ENCODE measurements at regions not wholly inside any gene's neighbourhood (a gene's known extent, or its start where the extent isn't known, plus 50 kb on each side); places are given as distances from the start of the nearest gene placed in this dataset.

DNA sequence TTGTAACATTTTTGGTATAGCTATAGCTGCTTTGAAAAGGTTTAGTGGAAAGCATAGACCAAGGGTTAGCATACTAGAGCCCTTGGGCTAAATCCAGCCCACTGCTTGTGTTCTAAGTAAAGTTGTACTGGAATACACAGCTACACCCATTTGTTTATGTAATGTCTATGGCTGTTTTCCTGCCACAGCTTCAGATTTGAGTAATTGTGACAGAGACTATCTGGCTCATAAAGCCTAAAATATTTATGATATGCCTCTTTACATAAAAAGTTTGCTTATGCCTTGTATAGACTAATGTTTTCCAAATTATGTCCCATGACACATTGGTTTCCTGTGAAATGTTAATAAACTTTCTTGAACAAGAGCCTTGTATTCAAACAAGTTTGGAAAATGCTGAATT, 234.8 kb upstream of the ATP2B1 start:
- DNase-seq = no peak

DNA sequence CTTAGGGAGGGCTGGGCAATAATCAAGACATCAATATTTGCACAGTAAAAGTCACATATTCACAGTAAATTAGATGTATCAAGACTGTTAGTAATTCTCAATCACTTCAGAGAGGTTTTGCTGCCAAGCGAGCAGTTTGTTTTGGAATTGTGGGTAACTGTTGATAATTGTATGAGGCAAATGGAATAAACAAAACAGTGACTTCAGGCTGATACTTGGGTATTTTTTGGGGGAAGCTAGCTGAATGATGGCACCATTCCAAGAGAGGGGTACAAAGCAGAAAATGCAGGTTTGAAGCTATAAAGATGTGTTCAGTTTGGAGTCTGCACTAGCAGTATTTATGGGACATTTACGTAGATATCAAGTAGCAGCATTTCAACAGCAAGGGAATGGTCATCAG, 232.8 kb upstream of the ATP2B1 start:
- DNase-seq = no peak

DNA sequence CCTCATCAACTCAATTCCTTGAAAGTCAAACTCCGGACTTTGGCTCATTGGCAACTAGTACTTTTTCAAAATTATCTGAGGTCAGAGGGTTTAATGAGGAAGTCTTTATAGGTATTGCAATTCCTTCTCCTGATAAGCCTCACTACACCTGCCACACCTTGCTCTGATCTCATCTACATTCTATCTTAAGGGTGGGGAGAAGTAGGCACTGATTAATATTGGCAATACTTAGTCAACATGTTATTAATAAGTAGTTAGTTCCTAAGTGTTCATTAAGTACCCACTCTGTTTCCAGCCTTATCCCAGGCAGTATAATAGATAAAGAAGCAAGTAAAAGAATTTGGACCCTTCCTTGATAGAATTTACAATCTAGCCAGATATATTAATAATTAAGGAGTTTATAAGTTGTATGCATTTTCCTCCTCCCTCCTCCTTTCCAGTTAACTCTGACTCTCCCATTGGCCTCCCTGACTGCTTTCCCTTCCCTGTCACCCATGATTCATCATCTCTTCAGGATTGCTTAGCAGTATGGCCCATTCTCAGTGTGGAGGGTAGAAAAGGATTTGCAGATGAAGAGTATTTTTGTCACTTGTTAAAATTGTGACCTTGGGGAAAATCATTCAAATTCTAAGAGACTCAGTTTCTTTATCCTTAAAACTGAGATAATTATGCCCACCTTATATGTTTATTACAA, 231.0 kb upstream of the ATP2B1 start:
- DNase-seq = no peak

DNA sequence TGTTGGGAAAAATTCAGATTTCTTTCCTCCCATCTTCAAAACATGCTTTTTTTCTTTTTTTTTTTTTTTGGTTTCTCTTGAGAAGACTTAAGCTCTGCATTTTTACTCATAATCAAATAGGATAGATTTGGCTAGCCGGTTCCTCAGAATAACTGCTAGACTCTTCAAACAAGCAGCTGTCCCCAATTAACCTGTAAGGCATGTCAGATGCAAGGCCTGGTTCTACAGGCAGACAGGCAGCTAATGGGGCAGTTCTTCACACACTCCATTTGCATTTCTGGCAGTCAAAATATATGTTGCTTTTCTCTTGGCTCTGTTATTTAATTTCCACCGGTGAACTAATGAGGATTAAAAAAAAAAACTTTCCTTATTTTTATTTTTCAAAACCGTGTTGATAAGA, 228.0 kb upstream of the ATP2B1 start:
- DNase-seq = no peak

DNA sequence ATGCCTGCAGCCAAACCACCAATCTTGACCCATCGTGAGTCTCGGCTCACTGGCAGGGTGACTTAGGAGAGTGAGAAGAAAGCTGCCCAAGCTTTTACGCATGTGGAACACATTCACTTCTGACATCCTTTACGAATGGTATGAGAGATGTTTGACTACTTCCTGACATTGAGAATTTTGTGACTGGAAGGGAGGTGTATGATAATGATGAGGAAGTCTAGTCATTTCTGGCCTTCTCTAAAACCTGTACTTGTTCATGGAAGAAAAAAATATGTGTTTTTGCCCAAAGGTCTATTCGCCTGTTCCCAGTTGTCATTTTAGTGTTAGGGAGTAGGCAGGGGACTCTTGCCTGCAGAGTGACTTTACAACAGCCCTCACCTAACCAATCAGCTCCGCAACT, 227.2 kb upstream of the ATP2B1 start:
- no peak for DNase-seq

DNA sequence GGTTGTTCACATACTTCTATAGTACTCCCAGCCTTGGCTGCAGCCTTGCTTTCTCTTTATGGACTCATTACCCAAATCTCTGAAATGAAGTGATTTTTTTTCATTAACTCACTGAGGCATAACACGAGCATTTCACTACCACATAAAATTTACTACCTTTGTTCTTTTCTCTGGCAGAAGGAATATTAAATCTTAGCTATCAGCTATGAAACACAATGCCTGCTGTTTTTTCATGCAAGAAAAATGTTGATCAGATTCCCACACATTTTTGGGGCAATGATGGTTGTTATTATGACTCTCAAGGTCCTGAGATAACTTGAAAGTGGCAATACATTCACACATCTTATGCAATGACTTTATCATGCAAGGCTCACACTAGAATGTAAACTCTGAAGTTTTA, 225.3 kb upstream of the ATP2B1 start:
- no peak for DNase-seq

DNA sequence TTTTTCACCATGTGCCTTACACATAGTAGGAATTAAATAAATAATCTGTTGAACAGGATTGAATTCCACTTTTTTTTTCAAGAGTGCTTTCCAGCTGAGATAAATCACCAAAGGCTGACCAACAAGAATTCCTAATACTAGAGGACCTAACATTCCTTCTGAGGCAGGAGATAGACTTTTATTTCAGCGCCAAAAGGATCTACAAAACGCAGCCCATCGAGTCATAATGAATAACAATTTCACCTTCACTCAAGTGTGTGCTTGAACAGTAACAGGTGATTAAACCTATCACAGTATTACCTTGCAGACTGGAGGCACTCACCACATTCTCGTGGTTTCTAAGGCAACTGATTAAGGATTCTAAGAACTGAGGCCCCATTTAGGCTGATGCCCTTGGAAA, 224.3 kb upstream of the ATP2B1 start:
- no peak for DNase-seq

DNA sequence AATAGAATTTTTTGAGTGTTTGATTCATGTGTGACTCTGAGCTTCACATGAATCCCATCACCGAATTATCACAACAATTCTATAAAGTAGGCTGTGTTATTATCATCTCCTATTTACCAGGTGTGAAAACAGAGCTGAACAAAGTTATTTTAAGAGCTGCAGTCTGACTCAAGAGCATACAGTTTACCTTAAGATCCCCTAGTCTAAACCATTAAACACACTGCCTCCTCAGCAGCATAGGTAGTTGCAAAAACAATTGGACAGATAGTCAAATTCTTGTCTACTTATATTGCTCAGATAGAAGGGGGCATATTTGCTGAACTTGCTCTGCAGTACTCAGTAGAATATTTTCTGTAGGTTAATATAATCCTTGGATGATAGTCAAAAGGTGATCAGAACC, 219.8 kb upstream of the ATP2B1 start:
- DNase-seq = no peak

DNA sequence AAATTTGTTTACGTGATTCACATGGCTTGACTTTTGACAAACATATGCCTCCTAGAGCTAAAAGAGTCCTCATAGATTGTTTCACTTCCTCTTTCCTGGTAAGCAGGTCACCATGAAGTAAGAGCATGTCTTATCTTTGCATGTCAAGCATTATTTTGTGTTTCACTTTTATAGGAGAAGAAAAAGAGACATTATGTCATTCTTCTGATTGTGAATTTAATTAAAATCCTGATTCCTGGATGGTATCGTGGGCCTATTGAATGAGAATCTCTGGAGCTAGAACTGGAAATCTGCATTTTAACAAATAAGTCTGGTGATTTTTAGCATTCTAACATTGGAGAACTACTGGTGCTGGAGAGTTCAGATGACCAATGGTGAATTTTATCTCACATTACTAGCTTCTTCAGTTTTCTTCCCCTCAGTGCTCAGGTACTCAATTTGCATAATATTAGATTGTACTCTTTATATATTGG, 218.6 kb upstream of the ATP2B1 start:
- no peak for DNase-seq

DNA sequence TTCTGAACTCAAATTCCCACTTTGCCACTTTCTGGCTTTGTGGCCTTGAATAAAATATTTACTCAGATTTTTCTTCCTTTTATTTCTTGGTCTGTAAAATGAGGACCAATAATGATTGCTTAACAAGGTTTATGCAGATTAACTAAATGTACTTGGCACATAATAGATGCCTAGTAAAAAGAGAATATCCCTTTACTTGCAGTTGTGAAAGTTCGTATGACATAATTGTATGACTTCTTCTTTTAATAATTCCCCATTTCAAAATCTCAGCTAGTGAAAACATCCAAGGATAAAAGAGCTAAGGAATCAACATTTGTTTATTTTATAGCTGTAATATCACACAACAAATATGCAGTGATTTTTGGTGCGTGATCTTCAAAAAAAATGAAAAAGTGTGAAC, 215.6 kb upstream of the ATP2B1 start:
- DNase-seq = no peak

DNA sequence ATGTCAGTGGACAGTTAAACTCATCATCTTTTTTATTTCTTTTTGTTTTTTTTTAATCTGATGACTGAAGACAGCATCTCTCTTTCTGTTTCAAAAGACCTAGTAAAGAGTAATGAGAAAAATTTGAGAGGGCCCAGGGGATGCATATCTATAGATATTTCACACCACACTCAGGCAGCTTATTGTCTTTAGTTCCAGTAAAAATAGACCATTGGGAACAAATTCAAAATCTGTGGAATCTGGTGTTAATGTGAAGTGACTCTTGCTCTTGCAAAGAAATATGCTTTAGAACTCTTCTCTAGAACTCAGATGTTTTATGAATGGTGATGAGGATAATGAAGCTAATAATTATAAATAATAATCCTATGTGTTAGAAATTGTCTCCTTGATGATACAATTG, 214.5 kb upstream of the ATP2B1 start:
- no peak for DNase-seq

DNA sequence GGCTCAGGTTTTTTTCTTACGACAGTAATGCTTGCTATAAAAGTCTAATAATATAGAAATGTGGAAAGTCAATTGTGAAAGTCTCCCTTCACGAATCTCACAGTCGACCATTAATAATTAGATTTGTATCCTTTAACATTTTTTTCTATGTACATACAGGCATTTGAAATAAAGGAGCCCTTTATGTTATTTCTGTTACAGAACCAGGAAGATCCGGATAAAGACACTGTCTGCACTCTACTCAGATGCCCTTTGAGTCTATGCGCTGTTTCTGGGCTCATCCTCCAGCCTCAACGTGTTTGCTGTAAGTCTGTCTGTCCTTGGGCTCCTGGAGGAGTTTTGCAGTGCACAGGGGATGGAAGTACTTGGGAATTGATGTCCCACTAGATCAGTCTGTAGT, 212.2 kb upstream of the ATP2B1 start:
- DNase-seq = no peak

DNA sequence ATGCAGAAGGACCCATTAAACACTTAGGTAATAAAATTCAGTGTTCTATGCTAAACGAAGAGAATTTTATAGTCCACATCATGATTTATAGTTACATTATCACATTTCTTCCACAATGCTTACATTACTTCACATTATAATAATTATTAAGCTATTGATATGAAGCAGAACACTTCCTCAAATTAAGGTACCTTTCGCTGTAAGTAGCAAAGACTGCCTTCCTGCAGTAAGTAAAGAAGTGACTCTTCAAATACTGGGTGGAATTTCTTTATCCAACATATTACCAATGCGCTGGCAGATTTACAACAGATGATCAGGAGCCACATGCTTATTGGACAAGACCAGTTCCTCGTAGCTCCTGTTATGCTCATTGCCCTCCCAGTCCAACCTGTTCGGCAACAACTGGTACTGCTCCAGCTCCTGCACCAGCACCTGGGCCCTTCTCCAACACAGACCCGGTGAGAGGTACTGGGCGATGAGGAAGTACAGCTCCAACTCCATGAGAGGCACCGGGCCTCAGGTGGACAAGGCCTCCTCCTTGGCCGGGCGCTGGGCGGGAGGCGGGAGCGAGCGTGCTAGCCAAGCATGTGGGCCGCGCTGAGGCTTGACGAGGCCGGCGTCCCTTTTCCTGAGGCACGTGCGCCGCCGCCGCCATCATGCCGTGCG, 210.7 kb upstream of the ATP2B1 start:
- DNase-seq = no peak

DNA sequence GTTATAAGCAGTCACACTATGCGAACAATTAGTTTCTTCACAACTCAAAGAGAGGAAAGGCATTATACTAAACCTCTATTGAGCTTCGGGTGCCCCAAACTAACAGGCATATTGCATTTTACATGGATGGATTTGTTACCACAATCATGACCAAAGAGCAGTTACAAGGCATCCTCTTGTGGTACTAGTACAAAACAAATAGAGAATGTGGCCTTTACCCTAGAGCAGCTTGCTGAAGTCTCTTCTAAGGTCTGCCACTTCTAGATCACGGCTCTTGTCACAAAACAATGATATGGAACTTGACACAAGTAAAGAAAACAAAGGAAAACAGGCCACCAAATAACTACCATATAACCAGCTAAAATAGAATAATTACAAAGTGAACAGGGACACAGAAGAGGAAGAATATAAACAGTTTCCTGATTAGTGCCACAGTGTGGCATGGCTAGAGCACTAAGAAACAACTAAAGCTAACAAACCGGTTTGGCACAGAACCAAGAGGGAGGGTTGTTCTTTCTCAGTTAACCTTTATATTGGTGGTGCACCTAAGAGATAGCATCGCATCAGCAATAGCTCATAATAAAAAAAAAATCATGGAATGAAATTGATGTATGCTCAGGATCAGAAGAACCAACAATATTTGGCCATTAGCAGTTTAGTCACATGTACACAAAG, 209.7 kb upstream of the ATP2B1 start:
- DNase-seq = no peak

DNA sequence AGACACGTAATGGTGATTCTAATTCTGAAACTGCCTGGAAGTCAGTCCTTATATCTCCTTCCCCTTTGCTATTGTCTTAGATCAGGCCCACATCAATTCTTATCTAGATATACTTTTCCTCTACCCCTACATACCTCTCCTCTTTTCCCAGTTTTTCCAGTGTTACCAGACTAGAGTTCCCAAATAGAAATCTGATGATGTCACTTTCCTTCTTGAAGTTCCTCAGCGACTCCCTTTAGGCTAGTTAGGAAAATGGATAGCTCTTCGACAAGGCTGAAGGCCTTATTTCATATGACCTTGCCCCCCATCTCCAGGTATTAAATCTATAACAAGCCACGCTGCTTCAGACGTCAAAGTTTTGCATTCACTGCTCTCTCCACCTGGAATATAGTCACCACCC, 201.1 kb upstream of the ATP2B1 start:
- DNase-seq = no peak

DNA sequence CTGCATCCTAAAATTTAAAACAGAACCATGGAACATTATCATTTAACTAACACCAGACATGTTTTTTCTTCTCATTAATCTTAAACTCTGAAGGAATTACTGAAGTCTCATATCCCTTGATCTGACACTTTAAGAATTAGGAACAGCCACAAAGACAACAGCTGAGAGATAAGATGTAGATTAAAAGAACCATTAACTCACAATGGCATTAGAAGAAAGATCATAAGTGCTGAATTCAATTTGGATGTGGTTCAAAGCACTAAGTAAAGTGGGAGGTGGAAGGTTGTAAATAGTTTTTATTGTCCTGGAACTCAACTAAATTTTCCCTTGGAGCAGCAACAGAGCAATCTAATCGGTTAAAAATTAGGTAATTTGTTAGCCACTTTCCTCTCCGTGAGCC, 199.0 kb upstream of the ATP2B1 start:
- DNase-seq = no peak

DNA sequence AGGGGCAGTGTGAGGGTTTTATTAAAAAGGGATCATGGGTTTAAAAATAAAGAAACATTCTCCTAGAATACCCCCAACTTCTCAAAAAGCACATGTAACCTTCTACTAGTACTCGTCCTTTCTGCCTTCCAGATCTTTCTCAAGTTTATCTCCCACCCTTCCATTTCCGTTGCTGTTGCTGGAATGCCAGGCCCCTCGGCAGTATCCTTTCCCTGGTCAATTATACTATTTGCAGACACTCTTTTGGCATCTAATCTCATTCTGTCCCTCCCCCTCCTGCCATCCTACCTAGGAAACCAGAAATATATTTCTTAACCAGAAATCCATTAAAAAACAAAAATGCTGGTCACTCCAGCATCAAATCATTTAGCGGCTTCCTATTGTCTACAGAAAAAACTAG, 198.2 kb upstream of the ATP2B1 start:
- no peak for DNase-seq

DNA sequence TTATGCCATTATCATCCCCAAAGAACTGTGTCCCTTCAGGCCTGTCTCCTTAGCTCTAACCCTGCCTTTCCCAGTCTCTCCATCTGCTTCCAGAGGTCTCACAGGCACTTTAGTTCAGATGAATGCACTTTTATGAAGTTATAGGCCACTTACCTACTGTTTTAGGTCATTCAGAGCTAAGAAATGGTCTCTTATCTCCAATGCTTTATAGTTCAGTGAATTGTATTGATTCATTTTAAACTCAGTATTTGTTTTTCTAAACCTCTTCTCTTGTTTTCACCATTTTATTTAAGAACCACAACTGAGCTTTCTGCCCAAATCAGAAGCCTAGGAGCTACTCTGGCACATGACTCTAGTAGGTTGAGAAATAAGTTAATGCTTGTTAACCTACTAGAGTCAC, 197.5 kb upstream of the ATP2B1 start:
- DNase-seq = no peak

DNA sequence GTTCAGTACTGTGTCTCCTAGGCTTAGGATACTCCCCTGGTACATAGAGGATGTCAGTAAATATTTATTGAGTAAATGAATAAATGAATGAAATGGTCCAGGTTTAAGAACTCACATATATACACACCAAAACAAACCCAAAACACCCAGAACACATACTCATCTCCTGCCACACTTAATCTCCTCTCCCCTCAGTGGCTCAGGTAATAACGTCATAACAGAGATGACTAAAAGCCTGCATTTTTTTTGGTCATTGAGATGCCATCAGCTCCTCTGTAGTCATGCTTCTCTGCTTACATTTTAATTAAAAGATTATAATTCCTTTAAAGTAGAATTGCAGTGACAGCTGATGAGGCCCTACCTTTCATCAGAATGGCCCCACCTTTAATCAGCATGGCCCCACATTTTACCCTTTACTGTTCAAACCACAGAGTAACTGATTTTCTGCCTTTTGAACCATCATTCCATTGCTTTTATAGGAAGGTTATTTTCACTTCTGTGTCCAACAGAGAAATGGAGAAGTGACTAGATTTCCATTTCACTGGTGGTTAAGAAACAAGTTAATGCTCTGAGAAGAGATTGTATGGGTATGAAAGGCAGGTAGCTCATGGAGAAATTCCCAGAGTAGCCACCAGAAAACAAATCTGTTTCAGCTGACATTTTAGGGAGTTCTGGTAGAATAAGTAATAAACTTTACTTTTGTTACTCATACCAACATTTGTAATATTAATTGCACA, 193.4 kb upstream of the ATP2B1 start:
- DNase-seq = no peak

DNA sequence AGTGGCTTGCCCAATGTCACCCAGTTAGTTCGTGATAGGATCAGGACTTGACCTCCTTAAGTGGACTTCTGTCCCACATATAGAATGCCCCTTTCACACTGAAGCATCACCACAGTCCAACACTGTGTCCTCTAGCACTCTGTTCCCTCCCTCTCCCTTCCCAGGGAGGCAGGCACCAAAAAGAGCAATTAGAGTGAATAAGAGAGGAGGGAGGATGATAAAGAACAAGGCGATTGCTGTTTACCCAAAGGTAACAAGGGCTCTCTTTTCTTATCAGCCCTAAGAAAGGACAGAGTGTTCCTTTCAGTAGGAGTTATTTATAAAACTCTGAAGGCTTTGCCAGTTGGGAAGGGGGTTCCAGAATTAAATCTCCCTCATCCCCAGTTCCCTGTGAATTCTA, 192.7 kb upstream of the ATP2B1 start:
- DNase-seq = no peak

DNA sequence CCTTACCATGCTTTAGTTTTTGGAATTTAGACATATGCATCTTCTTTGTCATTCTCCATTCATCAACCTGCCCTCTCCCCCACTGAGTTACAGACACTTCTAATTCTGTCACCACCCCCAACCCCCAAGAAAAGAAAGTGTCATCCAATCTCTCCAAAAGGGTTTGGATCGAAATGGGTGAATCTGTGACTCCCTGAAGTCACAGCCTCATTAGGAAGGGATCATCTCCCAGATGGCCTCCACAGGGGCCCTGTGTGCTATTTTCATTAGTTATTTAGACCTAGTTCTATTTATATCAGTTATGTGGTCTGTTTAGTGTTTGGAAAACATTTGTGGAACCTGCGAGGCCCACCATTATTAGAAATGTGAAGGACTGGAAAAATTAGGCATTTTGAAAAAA, 191.0 kb upstream of the ATP2B1 start:
- no peak for DNase-seq

DNA sequence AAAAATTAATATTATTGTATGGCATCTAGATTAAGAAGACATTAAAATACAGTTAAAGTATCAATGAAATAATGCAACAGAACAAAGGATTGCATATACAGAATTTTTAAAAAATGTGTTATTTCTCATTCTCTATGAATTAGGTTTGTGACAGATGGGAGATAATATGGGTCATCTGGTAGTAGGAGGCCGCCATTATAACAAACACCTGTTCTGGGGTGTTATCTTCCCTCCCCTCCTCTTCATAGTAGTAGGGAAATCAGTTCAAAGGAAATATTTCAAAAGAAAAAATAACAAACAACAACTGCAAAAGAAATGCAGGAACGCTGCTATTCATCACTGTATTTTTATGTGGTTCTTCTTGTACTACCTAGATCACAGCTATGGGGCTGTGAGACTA, 187.0 kb upstream of the ATP2B1 start:
- DNase-seq = no peak

DNA sequence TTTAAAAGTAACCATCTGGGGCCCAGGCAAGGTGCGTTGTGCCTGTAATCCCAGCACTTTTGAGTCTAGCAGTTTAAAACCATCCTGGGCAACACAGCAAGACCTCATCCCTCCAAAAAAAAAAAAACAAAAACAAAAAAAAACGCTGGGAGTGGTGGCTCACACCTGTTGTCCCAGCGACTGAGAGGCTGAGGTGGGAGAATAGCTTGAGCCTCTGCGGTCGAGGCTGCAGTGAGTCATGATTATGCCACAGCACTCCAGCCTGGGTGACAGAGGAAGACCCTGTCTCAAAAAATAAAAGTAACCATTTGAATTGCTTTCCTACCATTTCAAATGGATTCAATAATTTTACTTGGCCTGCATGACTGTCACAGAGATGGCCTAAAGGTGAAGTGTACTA, 186.5 kb upstream of the ATP2B1 start:
- DNase-seq = no peak

Data from activated CD8-positive, alpha-beta memory T cell treated with anti-CD3 and anti-CD28 coated beads, Interleukin-2, amount 50 U/mL, for 48 hours (primary cell).